Testis (tissue), 2 donors: ENCODE measurements at regions not wholly inside any gene's neighbourhood (a gene's known extent, or its start where the extent isn't known, plus 50 kb on each side); places are given as distances from the start of the nearest gene placed in this dataset.

Experiments
- CTCF ChIP-seq, 3 experiments: fragments of 450-650 bp in 2 of 3; fragments of 200-600 bp in 1 of 3; sonication (generic) in 1 of 3; IDR thresholded peaks; one replicate each; pipeline ENCODE4 v1.5.1; 2016 to 2019; ENCODE audit warnings: antibody characterized with exemption in 3 of 3, mild to moderate bottlenecking in 2 of 3, moderate library complexity in 1 of 3
- POLR2A ChIP-seq: fragments of 450-650 bp; IDR thresholded peaks from one replicate; pipeline ENCODE4 v1.6.1; 2017; ENCODE audit warnings: antibody characterized with exemption, mild to moderate bottlenecking, moderate library complexity

- no peak for TF ChIP-seq CTCF (IDR thresholded peaks at IDR 0.05)
- no peak for TF ChIP-seq POLR2A
Observed at GRCh38 chr15:62775932-62776331, 266.6 kb upstream of the TPM1 start.
